HG02798 (cell line): ENCODE measurements at regions not wholly inside any gene's neighbourhood (a gene's known extent, or its start where the extent isn't known, plus 50 kb on each side); places are given as distances from the start of the nearest gene placed in this dataset.
A peak's percentile ranks its signal among the peaks of the same experiment; 100 is the strongest.

Experiments used
- ATAC-seq: cut with Tn5 transposase; IDR thresholded peaks from one replicate; pipeline ENCODE4 v1.9.1; 2021; ENCODE audit warnings: mild to moderate bottlenecking; ENCODE audit not compliant: unreplicated experiment, poor library complexity

GRCh38 chr3:140809316-140809715 is 131.5 kb downstream of the TRIM42 start:
- no peak for ATAC-seq

- ATAC-seq, result peak; percentile 69
Observed at GRCh38 chr3:140816372-140817195, 125.1 kb upstream of the SLC25A36 start.

GRCh38 chr3:140821493-140821892 is 120.1 kb upstream of the SLC25A36 start:
- ATAC-seq, result no peak

DNA sequence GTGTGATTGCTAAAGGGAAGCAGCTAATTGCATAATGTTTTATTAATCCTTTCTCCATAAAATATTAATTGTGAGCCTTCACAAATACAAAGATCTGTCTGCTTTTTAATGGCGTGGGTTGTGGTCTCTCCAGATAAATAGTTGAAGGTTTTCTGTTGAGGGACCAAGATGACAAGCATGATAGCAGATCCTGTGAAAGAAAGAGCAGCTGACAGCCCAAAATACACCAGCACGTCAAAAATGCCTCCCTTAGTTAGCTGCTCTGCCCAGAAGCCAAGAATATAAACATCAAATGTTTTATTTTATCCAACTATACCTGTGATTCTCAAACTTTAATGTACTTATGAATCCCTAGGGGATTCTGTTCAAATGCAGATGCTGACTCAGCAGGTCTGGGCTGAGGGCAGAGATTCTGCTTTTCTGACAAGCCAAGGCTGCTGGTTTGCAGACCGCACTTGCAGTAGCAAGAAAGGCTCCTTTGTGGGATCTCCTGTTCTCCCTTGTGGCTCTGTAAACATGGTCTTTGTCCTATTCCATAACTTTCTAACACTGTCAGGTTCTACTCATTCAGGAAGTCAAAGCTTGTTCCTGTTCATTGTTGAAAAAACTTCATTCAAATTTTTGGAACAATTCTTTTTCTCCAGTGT is 119.1 kb upstream of the SLC25A36 start:
- no peak for ATAC-seq

GRCh38 chr3:140823106-140823505 is 118.5 kb upstream of the SLC25A36 start:
- ATAC-seq, result no peak

- no peak for ATAC-seq
Observed at GRCh38 chr3:140827894-140828293, 113.7 kb upstream of the SLC25A36 start.

GRCh38 chr3:140828585-140828984 is 113.1 kb upstream of the SLC25A36 start:
- no peak for ATAC-seq

GRCh38 chr3:140829796-140830195 is 111.8 kb upstream of the SLC25A36 start:
- no peak for ATAC-seq

DNA sequence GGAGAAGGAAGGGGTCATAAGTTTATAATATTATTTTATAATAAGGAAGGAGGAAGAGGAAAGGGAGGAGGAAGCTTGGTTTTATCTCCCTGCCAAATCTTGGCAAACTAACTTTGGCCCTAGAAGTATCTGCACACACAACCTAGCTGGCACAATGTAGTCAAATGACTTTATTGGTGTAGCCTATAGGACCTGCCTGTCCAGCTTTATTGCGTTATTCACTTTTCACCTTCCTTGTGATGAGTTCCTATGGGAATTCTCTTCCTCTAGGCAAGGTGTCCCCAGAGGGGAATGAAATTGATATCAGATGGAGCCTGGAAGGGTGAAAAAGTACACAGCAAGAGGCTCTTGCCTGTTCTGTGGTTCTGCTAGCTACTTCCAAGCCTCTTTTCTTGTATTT is 111.2 kb upstream of the SLC25A36 start:
- ATAC-seq, result no peak

GRCh38 chr3:140832883-140833282 is 108.8 kb upstream of the SLC25A36 start:
- no peak for ATAC-seq

DNA sequence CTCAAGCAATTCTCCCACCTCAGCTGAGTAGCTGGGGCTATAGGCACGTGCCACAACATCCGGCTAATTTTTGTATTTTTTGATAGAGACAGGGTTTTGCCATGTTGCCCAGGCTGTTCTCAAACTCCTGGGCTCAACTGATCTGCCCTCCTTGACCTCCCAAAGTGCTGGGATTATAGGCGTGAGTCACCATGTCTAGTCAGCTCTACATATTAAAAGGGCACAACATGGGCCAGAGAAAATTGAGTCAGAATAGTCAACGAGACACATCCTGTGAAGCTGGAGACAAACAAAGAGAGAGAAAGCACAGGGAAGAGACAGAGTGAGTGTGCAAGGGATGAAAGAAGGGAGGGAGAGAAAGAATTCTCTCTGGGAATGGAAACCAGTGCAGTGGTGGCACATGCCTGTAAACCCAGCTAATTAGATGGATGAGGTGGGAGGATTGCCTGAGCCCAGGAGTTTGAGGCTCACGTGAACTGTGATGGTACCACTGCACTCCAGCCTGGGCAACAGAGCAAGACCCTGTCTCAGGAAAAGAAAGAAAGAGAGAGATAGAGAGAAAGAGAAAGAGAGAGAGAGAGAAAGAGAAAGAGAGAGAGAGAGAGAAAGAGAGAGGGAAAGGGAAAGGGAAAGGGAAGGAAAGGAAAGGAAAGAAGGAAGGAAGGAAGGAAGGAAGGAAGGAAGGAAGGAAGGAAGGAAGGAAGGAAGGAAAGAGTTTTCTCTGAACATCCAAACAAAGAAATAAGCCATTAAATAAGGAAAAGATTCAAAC is 107.2 kb upstream of the SLC25A36 start:
- ATAC-seq, result no peak

- ATAC-seq, result peak; percentile 96
Observed at GRCh38 chr3:140842984-140843649, 98.5 kb upstream of the SLC25A36 start.

DNA sequence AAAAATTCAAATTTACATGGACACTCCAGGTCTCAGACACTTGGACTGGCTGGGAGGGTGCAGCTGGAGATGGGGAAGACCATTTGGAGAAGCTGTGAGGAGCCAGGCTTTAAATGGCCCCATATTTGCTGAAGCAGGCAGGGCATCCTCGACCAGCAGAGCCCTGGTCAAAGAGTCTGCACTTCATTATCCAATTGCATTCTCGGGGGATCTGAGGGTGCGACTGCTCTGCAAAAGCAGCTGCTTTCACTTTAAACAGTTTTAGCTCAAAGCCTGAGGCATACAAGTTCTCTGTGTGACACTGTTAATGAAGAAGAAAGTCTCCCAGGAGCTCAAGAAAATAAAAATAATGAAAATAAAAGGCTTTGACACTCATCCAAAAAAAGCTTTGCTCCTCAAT is 98.0 kb upstream of the SLC25A36 start:
- peak; percentile 11 for ATAC-seq

- no peak for ATAC-seq
Observed at GRCh38 chr3:140844072-140844471, 97.6 kb upstream of the SLC25A36 start.

GRCh38 chr3:140845882-140846281 is 95.8 kb upstream of the SLC25A36 start:
- ATAC-seq, result peak; percentile 40

DNA sequence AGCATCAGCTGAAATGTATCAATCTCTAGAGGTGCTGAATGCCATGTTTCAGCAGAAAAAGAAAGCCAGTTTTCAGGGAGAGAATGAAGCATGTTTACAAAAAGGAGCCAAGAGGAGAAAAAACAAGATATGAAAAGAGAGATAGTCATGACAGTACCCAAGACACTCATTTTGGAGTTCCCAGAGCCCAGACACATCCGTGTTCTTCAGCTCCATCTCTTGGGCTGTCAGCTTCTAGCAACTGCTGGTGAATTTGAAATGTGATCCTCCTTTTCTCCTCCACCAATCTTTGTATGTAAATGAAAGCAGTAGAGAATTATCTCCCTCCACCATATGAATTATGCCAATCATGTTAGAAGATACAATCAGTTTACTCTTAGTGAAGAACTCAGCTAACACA is 93.0 kb upstream of the SLC25A36 start:
- ATAC-seq, result no peak

GRCh38 chr3:140850210-140850955 is 91.3 kb upstream of the SLC25A36 start:
- ATAC-seq, result no peak

GRCh38 chr3:140854961-140855360 is 86.7 kb upstream of the SLC25A36 start:
- no peak for ATAC-seq

GRCh38 chr3:140856905-140857304 is 84.7 kb upstream of the SLC25A36 start:
- ATAC-seq, result no peak

DNA sequence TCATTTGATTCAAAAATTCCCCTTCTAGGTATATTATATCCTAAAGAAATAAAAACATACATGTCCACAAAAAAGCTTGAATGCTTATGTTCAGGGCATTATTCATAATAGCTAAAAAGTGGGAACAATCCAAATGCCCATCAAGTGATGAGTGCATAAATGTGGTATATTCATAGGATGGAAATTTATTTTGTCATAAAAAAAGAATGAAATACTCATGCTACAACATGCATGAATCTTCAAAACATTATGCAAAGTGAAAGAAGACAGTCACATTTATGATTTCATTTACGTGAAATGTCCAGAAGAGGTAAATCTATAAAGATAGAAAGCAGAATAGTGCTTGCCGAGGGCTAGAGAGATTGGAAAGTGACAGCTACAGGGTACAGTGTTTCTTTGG is 83.6 kb upstream of the SLC25A36 start:
- ATAC-seq, result no peak
